Endothelial cell (in vitro differentiated cells): ENCODE measurements at regions not wholly inside any gene's neighbourhood (a gene's known extent, or its start where the extent isn't known, plus 50 kb on each side); places are given as distances from the start of the nearest gene placed in this dataset.

ENCODE experiments used
- DNase-seq: peaks from one replicate; pipeline ENCODE4 v3.0.0; 2021; ENCODE audit warnings: low spot score
- H3K27ac Mint-ChIP-seq: one replicate; pipeline ENCODE4 v1.8.0; 2021; ENCODE audit warnings: mixed read lengths, inconsistent platforms; ENCODE audit not compliant: unreplicated experiment
- H3K27me3 Mint-ChIP-seq: one replicate; pipeline ENCODE4 v1.8.0; 2021; ENCODE audit warnings: mild to moderate bottlenecking, moderate library complexity, mixed read lengths, inconsistent platforms; ENCODE audit not compliant: unreplicated experiment
- H3K36me3 Mint-ChIP-seq: one replicate; pipeline ENCODE4 v1.8.0; 2021; ENCODE audit warnings: mild to moderate bottlenecking, low read depth, mixed read lengths, inconsistent platforms; ENCODE audit not compliant: unreplicated experiment
- H3K4me1 Mint-ChIP-seq: one replicate; pipeline ENCODE4 v1.8.0; 2021; ENCODE audit warnings: mild to moderate bottlenecking, mixed read lengths, inconsistent platforms; ENCODE audit not compliant: unreplicated experiment
- H3K4me3 Mint-ChIP-seq: one replicate; pipeline ENCODE4 v1.8.0; 2021; ENCODE audit warnings: mild to moderate bottlenecking, mixed read lengths, inconsistent platforms; ENCODE audit not compliant: unreplicated experiment
- H3K9me3 Mint-ChIP-seq: one replicate; pipeline ENCODE4 v1.8.0; 2021; ENCODE audit warnings: mixed read lengths, inconsistent platforms; ENCODE audit not compliant: unreplicated experiment
- CTCF ChIP-seq: fragments of 200-600 bp; sonication (generic); IDR thresholded peaks from one replicate; pipeline ENCODE4 v1.5.0; 2021; ENCODE audit warnings: antibody characterized with exemption; ENCODE audit not compliant: unreplicated experiment

- H3K27me3 Mint-ChIP-seq = peaks cover 1% of the 10 kb centered on the region
- H3K27ac Mint-ChIP-seq = no peak overlapping the region
- H3K36me3 Mint-ChIP-seq = no peaks in the 10 kb centered on the region
- DNase-seq = no peak
- H3K4me3 Mint-ChIP-seq = no peak overlapping the region
- no peaks in the 10 kb centered on the region for H3K9me3 Mint-ChIP-seq
- TF ChIP-seq CTCF = no peak
- peaks cover 19% of the 10 kb centered on the region for H3K4me1 Mint-ChIP-seq
Observed at GRCh38 chr2:215622837-215623236, 187.0 kb upstream of the FN1 start.

GRCh38 chr2:215621381-215621780, 185.5 kb upstream of the FN1 start:
- DNase-seq = no peak
- no peaks in the 10 kb centered on the region for H3K36me3 Mint-ChIP-seq
- no peak overlapping the region for H3K27ac Mint-ChIP-seq
- peaks cover 1% of the 10 kb centered on the region for H3K27me3 Mint-ChIP-seq
- peaks cover 25% of the 10 kb centered on the region for H3K4me1 Mint-ChIP-seq
- TF ChIP-seq CTCF = no peak
- no peaks in the 10 kb centered on the region for H3K9me3 Mint-ChIP-seq
- no peak overlapping the region for H3K4me3 Mint-ChIP-seq

DNA sequence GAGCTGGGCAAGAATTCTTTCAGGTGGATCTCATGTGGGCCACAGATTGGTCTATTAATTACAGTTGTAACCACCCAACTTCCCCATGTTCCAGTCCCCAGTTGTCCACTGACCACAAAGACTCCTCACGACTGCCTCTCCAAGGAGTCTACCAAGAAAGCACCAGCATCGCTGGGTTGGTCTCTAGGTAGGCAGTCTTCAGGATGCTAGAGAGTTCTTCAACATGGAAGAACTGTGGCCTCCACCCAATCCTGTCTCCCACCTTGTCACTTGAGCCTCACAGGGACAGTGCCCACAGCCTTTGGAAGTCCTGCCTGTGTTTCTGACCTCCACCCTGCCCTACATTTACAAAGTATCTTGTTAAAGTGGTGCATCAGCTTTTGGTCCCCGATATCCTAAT, 184.7 kb upstream of the FN1 start:
- Mint-ChIP-seq H3K27me3 (peaks cover 1% of the 10 kb centered on the region), H3K27ac (no peak overlapping the region), H3K4me1 (peaks cover 30% of the 10 kb centered on the region), H3K36me3 (no peaks in the 10 kb centered on the region), H3K9me3 (no peaks in the 10 kb centered on the region), H3K4me3 (no peak overlapping the region)
- TF ChIP-seq CTCF = no peak
- no peak for DNase-seq

- no peak for TF ChIP-seq CTCF
- Mint-ChIP-seq H3K36me3 (no peaks in the 10 kb centered on the region), H3K4me1 (peaks cover 32% of the 10 kb centered on the region), H3K4me3 (no peak overlapping the region), H3K27me3 (peaks cover 1% of the 10 kb centered on the region), H3K9me3 (no peaks in the 10 kb centered on the region), H3K27ac (no peak overlapping the region)
- DNase-seq = no peak
Observed at GRCh38 chr2:215619989-215620388, 184.1 kb upstream of the FN1 start.

DNA sequence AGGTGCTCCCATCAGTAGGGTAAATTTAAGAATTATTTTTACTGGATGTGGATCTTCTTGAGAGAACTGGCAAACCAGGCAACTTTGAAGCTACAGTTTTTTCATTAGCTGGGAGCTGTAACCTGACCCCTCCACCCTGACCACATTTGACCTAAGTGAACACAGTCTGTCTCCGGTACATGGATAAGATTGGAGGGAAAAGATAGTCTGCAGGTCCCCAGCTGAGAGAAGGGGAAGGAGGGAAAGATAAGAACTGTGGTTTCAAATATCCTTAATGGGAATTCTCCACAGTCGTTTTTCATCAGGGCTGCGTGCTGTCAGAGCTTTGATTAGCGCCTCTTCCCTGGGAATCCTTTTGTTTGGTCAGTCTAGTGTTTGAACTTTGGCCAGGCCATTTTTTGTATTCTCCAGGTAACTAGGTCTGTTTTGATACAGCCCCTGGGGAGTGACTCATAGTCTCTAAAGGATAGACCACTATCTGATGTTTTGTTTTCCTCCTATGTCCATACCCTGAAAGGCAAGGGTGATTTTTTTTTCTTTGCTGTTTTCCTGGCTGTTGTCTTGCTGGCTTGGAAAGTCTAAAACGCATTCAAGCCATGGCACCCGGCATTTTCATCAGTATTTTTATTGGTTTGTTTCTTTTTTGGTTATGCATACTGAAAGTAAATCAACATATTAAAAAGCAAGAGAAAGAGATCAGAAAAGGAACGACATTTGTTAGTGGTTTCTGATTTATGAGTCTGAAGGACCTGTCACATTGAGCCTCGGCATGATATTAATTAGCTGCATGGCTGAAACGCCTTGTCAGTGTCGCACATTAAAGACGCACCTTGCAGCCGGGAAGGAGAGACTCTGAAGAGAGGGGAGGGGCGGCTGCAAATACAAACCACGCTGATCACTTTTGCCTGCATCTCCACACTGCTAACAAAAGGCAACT, 183.4 kb upstream of the FN1 start:
- Mint-ChIP-seq H3K9me3 (no peaks in the 10 kb centered on the region), H3K4me3 (no peak overlapping the region), H3K4me1 (peaks cover 38% of the 10 kb centered on the region), H3K27me3 (peaks cover 1% of the 10 kb centered on the region), H3K27ac (peak overlapping the region; percentile 52), H3K36me3 (no peaks in the 10 kb centered on the region)
- TF ChIP-seq CTCF = no peak
- DNase-seq = no peak
